ENCODE measurements at regions not wholly inside any gene's neighbourhood (a gene's known extent, or its start where the extent isn't known, plus 50 kb on each side); places are given as distances from the start of the nearest gene placed in this dataset.
"Not testable (repeated sequence)": the region's sequence is repeated elsewhere in the genome, so short reads cannot be mapped to it uniquely, and the experiment has no call there.

DNA sequence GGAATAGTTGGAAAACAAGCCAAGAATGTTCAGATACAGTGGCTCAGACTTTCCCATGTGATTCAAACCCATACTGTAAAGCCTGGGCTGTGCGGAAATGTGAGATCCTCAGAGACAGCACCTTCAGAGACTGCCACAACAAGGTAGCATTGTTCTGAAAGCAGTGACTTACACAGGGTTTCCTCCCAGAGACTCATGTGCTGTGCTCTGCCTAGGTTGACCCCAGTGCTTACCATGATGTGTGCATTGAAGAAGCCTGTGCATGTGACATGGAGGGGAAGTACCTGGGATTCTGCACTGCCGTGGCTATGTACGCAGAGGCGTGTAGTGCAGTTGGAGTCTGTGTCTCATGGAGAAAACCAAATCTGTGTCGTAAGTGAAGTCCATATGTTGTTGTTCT lies 219.4 kb downstream of the LRRK2 start:
- Histone ChIP-seq H3K27ac (no peak overlapping the region), H3K4me3 (no peak overlapping the region), H3K9me3 (no peaks in the 10 kb centered on the region), H3K27me3 (replicated peaks; ENCODE audit: insufficient read depth) (no peaks in the 10 kb centered on the region), H3K4me1 (ENCODE audit: control insufficient read depth in 1 of 2, low read depth in 2 of 2) (no peaks in the 10 kb centered on the region), H3K36me3 (no peaks in the 10 kb centered on the region)
- DNase-seq (ENCODE audit: low spot score) (no peak), ATAC-seq (ENCODE audit: insufficient number of reproducible peaks, low FRiP score, low read depth) (no peak)
- TF ChIP-seq, protein P1, sequence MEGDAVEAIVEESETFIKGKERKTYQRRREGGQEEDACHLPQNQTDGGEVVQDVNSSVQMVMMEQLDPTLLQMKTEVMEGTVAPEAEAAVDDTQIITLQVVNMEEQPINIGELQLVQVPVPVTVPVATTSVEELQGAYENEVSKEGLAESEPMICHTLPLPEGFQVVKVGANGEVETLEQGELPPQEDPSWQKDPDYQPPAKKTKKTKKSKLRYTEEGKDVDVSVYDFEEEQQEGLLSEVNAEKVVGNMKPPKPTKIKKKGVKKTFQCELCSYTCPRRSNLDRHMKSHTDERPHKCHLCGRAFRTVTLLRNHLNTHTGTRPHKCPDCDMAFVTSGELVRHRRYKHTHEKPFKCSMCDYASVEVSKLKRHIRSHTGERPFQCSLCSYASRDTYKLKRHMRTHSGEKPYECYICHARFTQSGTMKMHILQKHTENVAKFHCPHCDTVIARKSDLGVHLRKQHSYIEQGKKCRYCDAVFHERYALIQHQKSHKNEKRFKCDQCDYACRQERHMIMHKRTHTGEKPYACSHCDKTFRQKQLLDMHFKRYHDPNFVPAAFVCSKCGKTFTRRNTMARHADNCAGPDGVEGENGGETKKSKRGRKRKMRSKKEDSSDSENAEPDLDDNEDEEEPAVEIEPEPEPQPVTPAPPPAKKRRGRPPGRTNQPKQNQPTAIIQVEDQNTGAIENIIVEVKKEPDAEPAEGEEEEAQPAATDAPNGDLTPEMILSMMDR (IDR thresholded peaks at IDR 0.05), result no peak

DNA sequence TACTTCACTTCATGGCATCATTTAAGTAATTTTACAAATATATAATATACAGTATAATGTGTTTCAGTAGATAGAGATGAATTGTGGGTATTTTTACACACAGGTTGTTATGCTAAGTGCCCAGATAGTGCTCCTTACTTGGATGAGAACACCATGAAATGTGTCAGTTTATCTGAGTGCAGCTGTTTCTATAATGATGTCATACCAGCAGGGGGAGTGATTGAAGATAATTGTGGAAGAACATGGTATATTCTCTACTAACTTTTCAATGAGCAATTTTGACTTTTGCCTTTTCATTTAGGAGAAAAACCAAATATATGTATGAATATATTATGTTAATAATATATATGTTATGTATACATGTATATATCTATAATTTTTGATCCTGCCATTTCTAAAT lies 221.6 kb downstream of the LRRK2 start:
- no peaks in the 10 kb centered on the region for H3K4me1 ChIP-seq (ENCODE audit: control insufficient read depth in 1 of 2, low read depth in 2 of 2)
- TF ChIP-seq, protein P1 (IDR thresholded peaks at IDR 0.05), result no peak
- no peak overlapping the region for H3K4me3 ChIP-seq
- DNase-seq (ENCODE audit: low spot score), result no peak
- H3K27me3 ChIP-seq (replicated peaks; ENCODE audit: insufficient read depth), result no peaks in the 10 kb centered on the region
- no peaks in the 10 kb centered on the region for H3K36me3 ChIP-seq
- ATAC-seq (ENCODE audit: insufficient number of reproducible peaks, low FRiP score, low read depth), result no peak
- H3K27ac ChIP-seq, result no peak overlapping the region
- H3K9me3 ChIP-seq, result no peaks in the 10 kb centered on the region

DNA sequence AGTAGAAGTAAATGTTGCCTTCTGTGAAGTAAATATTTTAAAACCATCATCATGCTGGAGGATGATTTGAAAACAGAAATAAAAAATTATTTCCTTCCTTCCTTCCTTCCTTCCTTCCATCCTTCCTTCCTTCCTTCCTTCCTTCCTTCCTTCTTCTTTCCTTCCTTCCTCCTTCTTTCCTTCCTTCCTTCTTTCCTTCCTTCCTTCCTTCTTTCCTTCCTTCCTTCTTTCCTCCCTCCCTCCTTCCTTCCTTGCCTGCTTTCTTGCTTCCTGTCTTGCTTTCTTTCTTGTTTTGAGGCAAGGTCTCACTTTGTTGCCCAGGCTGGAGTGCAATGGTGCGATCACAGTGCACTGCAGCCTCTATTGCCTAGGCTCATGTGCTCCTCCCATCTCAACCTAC lies 223.7 kb downstream of the LRRK2 start:
- H3K4me3 ChIP-seq; H3K36me3 ChIP-seq; H3K4me1 ChIP-seq (ENCODE audit: control insufficient read depth in 1 of 2, low read depth in 2 of 2); ATAC-seq (ENCODE audit: insufficient number of reproducible peaks, low FRiP score, low read depth); H3K27ac ChIP-seq; DNase-seq (ENCODE audit: low spot score); H3K27me3 ChIP-seq (replicated peaks; ENCODE audit: insufficient read depth); H3K9me3 ChIP-seq: not testable (repeated sequence)

DNA sequence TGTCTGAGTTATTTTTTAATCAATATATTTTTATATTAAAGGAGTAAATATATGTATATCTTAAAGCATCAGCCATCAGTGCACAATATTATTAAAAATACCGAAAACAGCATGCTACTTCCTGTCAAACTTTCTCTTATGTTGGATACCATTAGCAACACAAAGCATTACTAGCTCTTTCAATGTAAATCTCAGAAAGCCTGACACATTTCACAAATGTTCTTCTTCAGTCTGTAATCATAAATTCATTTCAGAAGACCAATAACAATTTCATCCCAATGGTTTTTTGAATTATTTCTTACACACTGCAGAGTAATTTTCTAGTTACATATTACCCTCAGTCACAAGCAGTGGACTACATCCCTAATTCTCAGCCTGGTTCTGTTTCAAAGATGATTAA lies 226.9 kb downstream of the LRRK2 start:
- no peaks in the 10 kb centered on the region for H3K4me1 ChIP-seq (ENCODE audit: control insufficient read depth in 1 of 2, low read depth in 2 of 2)
- DNase-seq (ENCODE audit: low spot score) (no peak), ATAC-seq (ENCODE audit: insufficient number of reproducible peaks, low FRiP score, low read depth) (no peak)
- H3K27ac ChIP-seq, result no peak overlapping the region
- H3K36me3 ChIP-seq, result no peaks in the 10 kb centered on the region
- H3K4me3 ChIP-seq, result no peak overlapping the region
- no peaks in the 10 kb centered on the region for H3K27me3 ChIP-seq (replicated peaks; ENCODE audit: insufficient read depth)
- TF ChIP-seq, protein P1 (IDR thresholded peaks at IDR 0.05), result no peak
- no peaks in the 10 kb centered on the region for H3K9me3 ChIP-seq

DNA sequence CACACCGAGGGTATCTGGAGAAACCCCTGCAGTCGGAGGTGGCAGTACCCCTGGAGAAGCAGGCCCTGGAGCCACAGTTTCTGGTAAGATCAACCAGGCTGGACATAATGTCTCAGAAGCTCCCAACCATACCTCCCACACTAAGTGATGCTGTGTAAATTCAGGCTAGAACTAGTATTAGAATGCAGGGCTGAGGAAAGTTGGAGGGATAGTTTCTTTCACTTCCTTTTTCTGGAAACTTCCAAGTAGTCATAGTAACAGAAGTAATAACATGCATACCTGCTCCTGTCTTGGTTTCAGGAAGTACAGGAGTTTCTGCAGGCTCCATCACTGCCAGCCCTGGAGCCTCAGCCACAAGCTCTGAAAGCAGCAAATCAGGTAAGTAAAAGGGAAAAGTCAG lies 228.1 kb upstream of the CNTN1 start:
- no peak overlapping the region for H3K27ac ChIP-seq
- TF ChIP-seq, protein P1 (IDR thresholded peaks at IDR 0.05), result no peak
- no peaks in the 10 kb centered on the region for H3K9me3 ChIP-seq
- H3K4me3 ChIP-seq, result no peak overlapping the region
- no peak for DNase-seq (ENCODE audit: low spot score)
- H3K4me1 ChIP-seq (ENCODE audit: control insufficient read depth in 1 of 2, low read depth in 2 of 2), result no peaks in the 10 kb centered on the region
- H3K27me3 ChIP-seq (replicated peaks; ENCODE audit: insufficient read depth), result no peaks in the 10 kb centered on the region
- no peaks in the 10 kb centered on the region for H3K36me3 ChIP-seq
- no peak for ATAC-seq (ENCODE audit: insufficient number of reproducible peaks, low FRiP score, low read depth)

DNA sequence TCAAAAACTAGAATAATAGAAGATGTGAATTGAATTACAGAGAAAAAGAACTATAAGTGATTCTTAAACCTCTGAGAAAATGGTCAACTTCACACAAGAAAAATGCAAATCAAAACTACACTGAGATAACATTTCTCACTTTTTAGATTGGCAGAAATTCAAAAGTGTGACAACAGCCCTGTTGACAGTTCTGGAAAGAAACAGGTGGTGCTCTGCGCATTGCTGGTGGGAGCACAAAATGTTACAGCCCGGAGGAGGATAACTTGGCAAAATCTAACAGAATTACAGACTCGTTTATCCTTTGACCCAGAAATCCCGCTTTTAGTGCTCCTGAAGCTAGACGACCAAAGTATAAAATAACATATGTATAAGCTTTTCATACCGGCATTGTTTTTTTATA lies 222.5 kb upstream of the CNTN1 start:
- Histone ChIP-seq H3K27ac (no peak overlapping the region), H3K4me3 (no peak overlapping the region), H3K4me1 (ENCODE audit: control insufficient read depth in 1 of 2, low read depth in 2 of 2) (no peaks in the 10 kb centered on the region), H3K36me3 (no peaks in the 10 kb centered on the region), H3K9me3 (no peaks in the 10 kb centered on the region), H3K27me3 (replicated peaks; ENCODE audit: insufficient read depth) (no peaks in the 10 kb centered on the region)
- TF ChIP-seq, protein P1 (IDR thresholded peaks at IDR 0.05), result no peak
- no peak for ATAC-seq (ENCODE audit: insufficient number of reproducible peaks, low FRiP score, low read depth)
- DNase-seq (ENCODE audit: low spot score), result no peak

Measured in thoracic aorta (tissue), 2 donors.